ENCODE measurements at regions not wholly inside any gene's neighbourhood (a gene's known extent, or its start where the extent isn't known, plus 50 kb on each side); places are given as distances from the start of the nearest gene placed in this dataset.

- TF ChIP-seq TAF7 (optimal IDR thresholded peaks at IDR 0.05; ENCODE audit: borderline replicate concordance, low read depth, low read length) (no peak), CTCF (IDR thresholded peaks at IDR 0.05; ENCODE audit: control extremely low read depth in 1 of 3, insufficient read depth in 1 of 3, low read depth in 1 of 3, low read length in 3 of 3) (no peak), POLR2A (IDR thresholded peaks at IDR 0.05; ENCODE audit: control extremely low read depth in 1 of 2, low read depth in 2 of 2, low read length in 2 of 2) (no peak), JUN (IDR thresholded peaks at IDR 0.05; ENCODE audit: low read depth, low read length) (no peak), ATF2 (IDR thresholded peaks at IDR 0.05; ENCODE audit: low read length) (no peak), TAF1 (IDR thresholded peaks at IDR 0.05; ENCODE audit: low read depth, low read length) (no peak), MAFK (IDR thresholded peaks at IDR 0.05; ENCODE audit: low read depth, low read length) (no peak), EP300 (IDR thresholded peaks at IDR 0.05; ENCODE audit: borderline replicate concordance in 1 of 2, low read depth in 2 of 2, low read length in 2 of 2) (no peak), EZH2 (IDR thresholded peaks at IDR 0.05; ENCODE audit: low read depth, low read length, severe bottlenecking) (no peak), SIN3A (conservative IDR thresholded peaks at IDR 0.05 in 1 of 2, IDR thresholded peaks at IDR 0.05 in 1 of 2; ENCODE audit: low read depth in 1 of 2, low read length in 2 of 2) (no peak), POLR2AphosphoS5 (IDR thresholded peaks at IDR 0.05; ENCODE audit: low read depth, low read length) (no peak), JUND (IDR thresholded peaks at IDR 0.05; ENCODE audit: low read length) (no peak), CREB1 (IDR thresholded peaks at IDR 0.05) (no peak)
These were observed 1160.0 kb downstream of the HACE1 start for GRCh38 chr6:103699769-103700168.

Measured in H1 (cell line).